ENCODE measurements at regions not wholly inside any gene's neighbourhood (a gene's known extent, or its start where the extent isn't known, plus 50 kb on each side); places are given as distances from the start of the nearest gene placed in this dataset.
"Not testable (repeated sequence)": the region's sequence is repeated elsewhere in the genome, so short reads cannot be mapped to it uniquely, and the experiment has no call there.

GRCh38 chr14:37650356-37651037, 55.1 kb downstream of the TTC6 start:
- DNase-seq = no peak

GRCh38 chr14:37652042-37652441, 56.6 kb downstream of the TTC6 start:
- no peak for DNase-seq

GRCh38 chr14:37655418-37655817, 60.0 kb downstream of the TTC6 start:
- no peak for DNase-seq

- DNase-seq = no peak
Measured at GRCh38 chr14:37658156-37658555, 62.7 kb downstream of the TTC6 start.

- no peak for DNase-seq
Measured at GRCh38 chr14:37663498-37663897, 68.1 kb downstream of the TTC6 start.

GRCh38 chr14:37665479-37665878, 70.0 kb downstream of the TTC6 start:
- no peak for DNase-seq

- no peak for DNase-seq
Measured at GRCh38 chr14:37665951-37666350, 70.5 kb downstream of the TTC6 start.

GRCh38 chr14:37668646-37669045, 73.2 kb downstream of the TTC6 start:
- DNase-seq = no peak

- no peak for DNase-seq
Measured at GRCh38 chr14:37669242-37669641, 73.8 kb downstream of the TTC6 start.

GRCh38 chr14:37673439-37673838, 78.0 kb downstream of the TTC6 start:
- no peak for DNase-seq

- no peak for DNase-seq
Measured at GRCh38 chr14:37678916-37679315, 83.5 kb downstream of the TTC6 start.

GRCh38 chr14:37681486-37681885, 86.1 kb downstream of the TTC6 start:
- no peak for DNase-seq

GRCh38 chr14:37692680-37693079, 97.3 kb downstream of the TTC6 start:
- DNase-seq = not testable (repeated sequence)

- not testable (repeated sequence) for DNase-seq
Measured at GRCh38 chr14:37693420-37693819, 98.0 kb downstream of the TTC6 start.

GRCh38 chr14:37695866-37696265, 100.4 kb downstream of the TTC6 start:
- no peak for DNase-seq

GRCh38 chr14:37697489-37698121, 102.2 kb downstream of the TTC6 start:
- no peak for DNase-seq

- no peak for DNase-seq
Measured at GRCh38 chr14:37698840-37699777, 103.7 kb downstream of the TTC6 start.

GRCh38 chr14:37707716-37708115, 112.3 kb downstream of the TTC6 start:
- DNase-seq = no peak

GRCh38 chr14:37708481-37708880, 113.1 kb downstream of the TTC6 start:
- DNase-seq = no peak

- no peak for DNase-seq
Measured at GRCh38 chr14:37709419-37710195, 114.2 kb downstream of the TTC6 start.

- no peak for DNase-seq
Measured at GRCh38 chr14:37711356-37711830, 116.0 kb downstream of the TTC6 start.

Data from nucleus accumbens (tissue), 56 donors.